Activated CD8-positive, alpha-beta memory T cell treated with anti-CD3 and anti-CD28 coated beads for 4 hours (primary cell): ENCODE measurements at regions not wholly inside any gene's neighbourhood (a gene's known extent, or its start where the extent isn't known, plus 50 kb on each side); places are given as distances from the start of the nearest gene placed in this dataset.
"Not testable (repeated sequence)": the region's sequence is repeated elsewhere in the genome, so short reads cannot be mapped to it uniquely, and the experiment has no call there.

Experiments
- DNase-seq, 2 donors: peaks; one replicate each; pipeline ENCODE4 v3.0.0-alpha.2; 2020; ENCODE audit warnings: low read depth in 2 of 2

DNA sequence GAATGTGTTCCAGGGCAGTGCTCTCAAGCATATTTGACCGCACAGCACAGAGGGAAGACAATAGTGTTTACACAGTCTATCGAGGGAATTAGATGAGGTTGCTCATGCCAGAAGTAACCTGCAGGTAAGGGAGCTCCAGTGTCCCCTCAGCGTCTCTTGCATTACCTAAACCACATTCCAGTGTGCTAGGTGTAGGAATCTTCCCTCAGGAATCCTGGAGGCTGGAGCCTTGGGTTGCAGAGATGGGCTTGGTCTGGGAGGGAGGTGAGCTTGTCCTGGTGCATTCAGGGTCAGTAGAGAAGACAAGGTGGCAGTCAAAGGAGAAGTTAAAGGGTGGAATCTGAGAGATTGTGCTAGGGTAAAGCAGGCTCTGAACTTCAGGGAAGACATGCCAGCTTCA lies 56.3 kb downstream of the SOX14 start:
- DNase-seq: no peak

DNA sequence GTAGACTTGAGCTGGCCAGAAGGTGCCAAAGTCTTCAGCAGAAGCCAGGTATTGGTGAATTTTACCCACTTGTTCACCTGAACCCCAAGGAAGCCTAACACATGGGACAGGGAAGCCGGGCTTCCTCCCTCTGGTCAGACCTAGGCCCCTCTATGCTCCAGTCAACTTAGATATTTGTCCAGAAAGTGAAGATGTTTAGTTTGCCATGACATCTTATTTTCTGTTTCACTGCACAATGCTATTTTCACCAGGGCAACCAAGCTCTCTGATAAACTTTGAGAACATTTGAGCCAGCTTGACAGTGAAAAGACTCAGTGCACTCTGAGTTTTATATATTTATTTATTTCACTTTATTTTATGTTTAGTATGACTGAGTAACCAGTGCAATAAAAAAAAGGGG lies 71.0 kb downstream of the SOX14 start:
- DNase-seq: no peak

DNA sequence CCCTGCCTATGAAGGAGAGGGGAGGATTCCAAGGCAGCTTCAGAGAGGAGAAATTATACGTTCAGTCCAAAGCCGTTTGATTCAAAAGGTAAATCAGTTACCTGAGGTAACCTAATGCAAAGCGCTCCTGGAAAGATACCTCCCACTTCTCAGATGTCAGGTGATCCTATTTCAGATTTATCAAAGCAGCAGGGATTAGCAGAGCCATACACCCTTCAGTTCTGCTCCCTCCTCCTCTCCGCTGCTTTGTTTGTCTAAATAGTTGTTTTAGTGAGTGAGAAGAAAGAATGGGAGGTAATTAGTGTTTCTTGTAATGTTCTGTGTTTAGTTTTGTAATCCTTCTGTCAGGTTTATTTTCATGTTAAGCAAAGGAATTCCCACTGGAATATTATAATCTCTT lies 81.1 kb downstream of the SOX14 start:
- no peak for DNase-seq

DNA sequence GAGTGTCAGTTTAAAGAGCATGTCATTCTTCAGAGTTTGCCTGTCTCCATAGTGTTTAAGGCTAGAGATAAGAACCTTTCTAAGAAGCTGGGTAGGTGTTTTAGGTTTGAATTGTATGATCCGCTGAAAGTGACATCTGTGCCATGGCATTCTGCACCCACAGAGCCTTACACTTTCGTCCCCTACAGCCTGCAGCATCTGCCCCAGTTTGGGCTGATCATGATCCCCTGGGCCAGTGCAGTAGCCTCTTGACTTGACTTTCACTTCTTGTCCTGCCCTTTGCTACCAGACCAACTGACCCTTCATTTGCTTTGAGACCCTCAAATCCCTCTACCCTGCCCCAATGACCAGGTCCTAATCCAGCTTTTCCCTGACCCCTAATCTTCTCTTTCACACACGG lies 81.6 kb downstream of the SOX14 start:
- DNase-seq: no peak

DNA sequence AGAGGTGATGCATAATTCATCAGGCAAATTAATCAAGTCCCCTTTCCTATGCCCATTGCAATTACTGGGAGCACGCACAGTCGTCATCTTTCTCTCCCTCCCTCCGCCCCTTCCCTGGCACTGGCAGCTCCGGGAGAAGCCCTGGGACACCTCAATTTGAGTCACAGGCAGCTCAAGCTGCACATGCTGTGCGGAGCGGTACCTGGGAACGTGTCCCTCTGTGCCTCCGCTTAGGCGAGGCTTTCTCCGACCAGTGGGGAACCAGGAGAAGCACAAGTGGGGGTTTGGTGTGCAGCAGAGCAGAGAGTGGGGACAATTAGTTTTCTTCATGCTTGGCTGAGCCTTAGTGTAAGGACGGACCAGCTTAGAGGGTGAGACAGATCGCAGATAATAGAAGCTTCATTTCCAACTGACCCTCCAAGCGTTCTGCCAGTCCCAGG lies 88.3 kb downstream of the SOX14 start:
- no peak for DNase-seq

DNA sequence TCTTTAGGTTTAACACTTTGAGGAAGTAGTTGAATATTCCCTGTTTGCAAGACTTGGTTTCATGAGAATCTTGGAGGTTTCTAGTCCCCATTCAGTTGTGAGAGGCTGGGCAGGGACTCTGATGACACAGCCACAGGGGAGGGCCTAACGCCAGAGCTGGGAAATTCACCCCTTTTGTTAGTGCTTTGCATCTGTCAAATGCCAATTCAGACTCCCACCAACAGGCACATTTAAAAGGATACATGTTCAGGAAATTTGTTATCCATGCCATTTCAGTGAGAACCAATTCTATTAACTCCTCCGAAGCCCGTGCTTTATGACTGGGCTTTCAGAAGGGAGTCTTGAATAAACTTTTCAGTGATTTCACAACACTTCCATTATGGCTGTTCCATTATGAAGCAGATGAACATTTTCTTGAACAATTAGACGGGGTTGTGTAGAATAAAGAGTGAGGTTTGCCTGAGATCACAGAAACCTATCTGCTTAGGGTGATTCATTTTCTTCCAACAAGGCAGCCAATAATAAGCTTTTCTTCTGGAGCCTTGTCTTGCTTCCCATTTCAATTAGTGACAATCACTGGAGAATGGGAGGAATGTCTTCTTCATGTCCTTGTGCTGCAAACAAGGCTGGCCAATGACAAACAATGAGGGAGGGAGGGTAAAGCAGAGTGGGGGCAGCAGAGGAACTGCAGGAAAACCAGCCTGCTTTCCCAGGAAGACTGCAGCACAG lies 90.6 kb downstream of the SOX14 start:
- no peak for DNase-seq

DNA sequence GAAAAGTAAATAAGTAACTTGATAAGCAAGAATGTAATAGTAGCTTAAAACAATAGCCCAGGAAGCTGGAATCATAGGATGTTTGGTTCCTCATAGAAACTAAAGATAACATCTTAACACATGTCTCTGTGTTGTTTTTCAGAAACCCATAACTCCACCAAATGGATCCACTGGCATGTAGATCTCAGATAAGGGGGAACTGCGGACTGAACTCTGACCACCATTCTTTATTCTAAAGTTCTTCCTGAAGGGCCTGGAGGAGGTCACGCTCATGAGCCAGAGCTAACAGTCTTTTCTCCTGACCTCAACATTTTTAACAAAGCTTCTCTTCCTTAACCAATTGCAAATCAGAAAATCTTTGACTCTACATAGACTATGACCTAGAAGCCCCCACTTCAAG lies 101.9 kb downstream of the SOX14 start:
- no peak for DNase-seq

DNA sequence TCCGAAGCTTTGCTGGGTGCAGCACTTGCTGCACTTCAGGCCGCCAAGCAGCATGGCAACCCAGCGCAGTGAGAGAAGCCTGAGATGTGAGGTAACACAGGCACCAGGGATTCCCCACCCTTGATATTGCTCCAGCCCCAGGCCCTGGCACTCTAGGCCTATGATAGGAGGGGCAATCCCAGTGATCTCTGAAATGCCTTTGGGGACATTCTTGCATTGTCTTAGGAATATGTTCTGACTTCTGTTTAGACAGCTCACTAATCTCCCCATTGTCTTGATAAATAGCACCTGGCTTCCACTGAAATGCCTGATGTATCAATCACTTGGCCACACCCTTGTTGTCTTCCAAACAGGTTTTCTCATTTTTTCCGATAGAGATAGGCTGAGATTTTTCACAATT lies 102.8 kb downstream of the SOX14 start:
- DNase-seq: no peak

DNA sequence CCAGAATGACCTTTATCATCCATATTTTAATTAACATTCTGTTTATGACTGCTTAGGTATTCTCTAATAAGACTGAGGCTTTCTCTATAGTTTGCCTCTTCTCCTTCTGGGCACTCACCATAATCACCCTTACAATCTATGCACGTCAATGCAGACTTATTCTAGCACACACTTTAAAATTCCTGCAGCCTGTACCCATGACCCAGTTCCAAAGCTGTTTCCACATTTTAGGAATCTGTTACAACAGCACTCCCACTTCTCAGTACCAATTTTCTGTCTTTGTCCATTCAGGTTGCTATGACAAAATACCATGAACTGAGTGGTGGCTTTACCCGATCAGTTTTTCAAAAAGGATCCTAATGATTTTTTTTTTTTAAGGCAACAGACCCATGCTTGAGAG lies 103.5 kb downstream of the SOX14 start:
- no peak for DNase-seq

DNA sequence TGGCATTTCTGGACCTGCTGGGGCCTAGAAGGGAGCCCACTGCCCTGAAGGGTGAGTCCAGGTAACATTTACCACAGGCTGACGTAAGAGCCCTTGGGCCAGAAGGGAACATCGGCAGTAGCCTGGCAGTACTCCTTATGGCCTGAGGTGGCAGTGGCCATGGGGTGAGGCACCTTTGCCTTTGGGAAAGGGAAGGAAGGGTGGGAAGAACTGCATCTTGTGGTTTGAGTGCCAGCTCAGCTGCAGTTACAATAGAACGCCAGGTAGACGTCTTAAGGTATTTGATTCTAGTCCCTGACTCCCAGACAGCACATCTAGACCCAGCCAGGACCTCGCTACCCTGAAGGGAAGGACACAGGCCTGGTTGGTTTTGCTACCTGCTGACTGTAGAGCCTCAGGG lies 104.9 kb downstream of the SOX14 start:
- DNase-seq: no peak

DNA sequence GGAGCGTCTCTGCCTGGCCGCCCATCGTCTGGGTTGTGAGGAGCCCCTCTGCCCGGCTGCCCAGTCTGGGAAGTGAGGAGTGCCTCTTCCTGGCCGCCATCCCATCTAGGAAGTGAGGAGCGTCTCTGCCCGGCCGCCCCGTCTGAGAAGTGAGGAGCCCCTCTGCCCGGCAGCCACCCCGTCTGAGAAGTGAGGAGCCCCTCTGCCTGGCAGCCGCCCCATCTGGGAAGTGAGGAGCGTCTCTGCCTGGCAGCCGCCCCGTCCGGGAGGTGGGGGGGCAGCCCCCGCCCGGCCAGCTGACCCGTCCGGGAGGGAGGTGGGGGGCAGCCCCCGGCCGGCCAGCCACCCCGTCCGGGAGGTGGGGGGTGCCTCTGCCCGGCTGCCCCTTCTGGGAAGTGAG lies 108.5 kb downstream of the SOX14 start:
- DNase-seq: not testable (repeated sequence)

DNA sequence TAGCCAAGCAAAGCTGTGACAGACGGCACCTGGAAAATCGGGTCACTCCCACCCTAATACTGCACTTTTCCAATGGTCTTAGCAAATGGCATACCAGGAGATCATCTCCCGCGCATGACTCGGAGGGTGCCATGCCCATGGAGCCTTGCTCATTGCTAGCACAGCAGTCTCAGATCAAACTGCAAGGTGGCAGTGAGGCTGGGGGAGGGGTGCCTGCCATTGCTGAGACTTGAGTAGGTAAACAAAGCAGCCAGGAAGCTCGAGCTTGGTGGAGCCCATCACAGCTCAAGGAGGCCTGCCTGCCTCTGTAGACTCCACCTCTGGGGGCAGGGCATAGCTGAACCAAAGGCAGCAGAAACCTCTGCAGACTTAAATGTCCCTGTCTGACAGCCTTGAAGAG lies 113.1 kb upstream of the CLDN18 start:
- DNase-seq: not testable (repeated sequence)

DNA sequence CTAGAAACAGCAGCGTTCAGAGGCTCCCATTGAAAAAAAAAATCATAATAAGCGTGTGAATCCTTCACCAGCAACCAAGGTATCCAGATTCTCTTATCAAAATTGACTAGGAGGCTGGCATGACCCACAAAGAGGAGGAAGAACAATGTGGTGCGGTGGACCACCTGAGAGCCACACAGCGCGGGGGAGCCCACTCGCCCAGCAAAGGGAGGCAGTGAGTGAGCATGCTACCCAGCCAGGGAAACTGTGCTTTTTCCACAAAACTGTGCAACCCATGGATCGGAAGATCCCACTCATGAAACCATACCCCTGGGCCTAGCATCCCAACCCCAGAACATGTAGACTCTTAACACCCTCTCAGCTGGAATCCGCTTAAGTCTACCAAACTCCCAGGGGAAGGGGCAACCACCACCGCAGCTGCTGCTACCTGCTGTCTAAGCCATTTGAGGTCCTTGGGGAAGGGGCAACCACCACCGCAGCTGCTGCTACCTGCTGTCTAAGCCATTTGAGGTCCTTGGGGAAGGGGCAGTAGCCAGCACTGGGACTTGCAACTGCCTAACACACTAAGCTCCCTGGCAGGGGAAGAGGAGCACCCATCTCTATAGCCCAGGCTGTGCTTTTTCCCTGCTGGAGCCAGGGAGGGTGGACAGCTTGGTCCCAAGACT lies 102.8 kb upstream of the CLDN18 start:
- DNase-seq: no peak

DNA sequence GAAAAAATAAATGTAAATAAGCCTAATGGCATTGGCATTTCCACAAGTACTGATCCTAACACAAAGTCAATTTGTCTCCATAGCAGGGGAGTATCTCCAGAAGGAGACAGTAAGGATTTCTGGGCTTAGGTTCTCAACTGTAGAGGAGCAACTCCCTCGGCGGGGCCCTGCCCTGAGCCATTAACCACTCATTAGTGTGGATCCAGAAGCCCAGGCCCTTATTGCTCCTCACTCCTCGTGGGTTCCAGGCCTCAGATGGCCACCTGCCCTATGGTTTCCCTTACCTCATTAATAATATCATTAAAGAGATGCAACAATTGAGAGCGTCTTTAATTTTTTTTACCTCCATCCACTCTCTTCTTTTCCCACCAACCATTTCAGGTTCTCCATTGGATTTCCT lies 85.3 kb upstream of the CLDN18 start:
- DNase-seq: no peak

DNA sequence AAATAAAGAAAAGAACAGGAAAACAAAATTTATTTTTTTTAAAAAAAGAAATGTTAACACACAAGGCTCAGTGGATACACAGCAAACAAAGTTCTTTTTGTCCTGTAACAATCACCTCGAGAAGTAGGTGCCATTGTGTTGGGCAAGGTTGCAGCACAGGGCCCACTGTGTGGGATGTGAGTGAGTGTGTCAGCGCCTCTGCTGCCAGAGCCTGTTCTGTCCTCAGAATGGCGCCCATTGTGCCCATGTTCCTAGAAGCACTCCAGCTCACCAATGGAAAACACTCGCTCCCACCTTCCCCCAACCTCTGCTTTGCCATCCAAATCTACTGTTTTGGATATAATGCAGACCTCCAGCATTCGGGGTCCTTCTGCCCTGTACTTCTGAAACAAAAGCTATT lies 84.9 kb upstream of the CLDN18 start:
- DNase-seq: no peak

DNA sequence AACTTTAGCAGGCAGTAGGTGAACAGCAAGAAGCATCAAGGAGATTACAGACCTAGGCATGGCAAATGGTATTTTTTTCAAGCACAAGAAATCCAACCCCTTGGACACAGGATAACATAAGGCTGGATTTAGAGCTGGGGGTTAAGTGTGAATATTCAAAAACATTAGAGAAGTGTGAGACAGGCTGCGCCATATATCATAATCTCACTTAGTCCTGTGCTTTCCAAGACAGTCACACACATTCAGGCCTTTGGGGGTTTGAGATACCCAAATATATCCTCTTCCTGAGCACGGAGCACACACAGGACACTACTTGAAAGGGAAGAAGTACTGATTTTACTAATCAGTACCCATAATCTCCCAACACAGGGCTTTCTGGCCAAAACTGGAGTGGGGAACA lies 83.0 kb upstream of the CLDN18 start:
- no peak for DNase-seq

DNA sequence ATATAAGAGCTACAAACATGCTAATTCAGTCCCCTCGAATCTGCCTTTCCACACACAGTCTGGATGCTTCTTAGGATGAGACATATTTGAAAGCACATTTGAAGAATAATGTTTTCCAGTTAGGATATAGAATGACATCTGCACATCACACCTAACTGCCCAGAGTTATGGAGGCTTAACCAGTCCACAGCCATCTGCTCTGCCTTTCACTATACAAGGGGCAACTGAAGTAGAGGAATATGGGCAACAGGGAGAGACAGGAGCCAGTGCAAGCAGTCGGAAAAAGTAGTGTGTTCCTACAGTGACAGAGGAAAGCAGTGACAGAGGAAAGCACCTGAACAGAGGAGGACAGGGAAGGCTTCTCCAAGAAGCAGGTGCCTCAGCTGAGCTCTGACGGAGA lies 79.0 kb upstream of the CLDN18 start:
- DNase-seq: no peak

DNA sequence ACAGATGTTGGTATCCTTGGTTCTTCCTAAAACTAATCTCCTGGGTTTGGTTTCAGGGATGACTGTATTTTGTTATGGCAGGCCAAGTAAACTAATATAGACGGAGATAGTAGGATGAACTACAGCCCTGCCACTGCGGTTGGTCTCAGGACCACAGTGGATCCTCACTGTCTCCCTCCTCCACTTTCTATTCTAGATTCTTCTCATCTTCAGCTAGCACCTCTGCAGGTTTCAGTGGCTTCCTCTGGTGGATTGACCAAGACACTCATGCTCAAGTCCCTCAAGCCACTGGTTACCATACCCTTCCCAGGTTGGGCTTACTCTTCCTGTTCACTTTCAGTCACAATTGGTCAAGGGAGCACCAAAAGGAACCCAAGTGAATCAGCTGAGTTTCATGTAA lies 71.1 kb upstream of the CLDN18 start:
- no peak for DNase-seq

DNA sequence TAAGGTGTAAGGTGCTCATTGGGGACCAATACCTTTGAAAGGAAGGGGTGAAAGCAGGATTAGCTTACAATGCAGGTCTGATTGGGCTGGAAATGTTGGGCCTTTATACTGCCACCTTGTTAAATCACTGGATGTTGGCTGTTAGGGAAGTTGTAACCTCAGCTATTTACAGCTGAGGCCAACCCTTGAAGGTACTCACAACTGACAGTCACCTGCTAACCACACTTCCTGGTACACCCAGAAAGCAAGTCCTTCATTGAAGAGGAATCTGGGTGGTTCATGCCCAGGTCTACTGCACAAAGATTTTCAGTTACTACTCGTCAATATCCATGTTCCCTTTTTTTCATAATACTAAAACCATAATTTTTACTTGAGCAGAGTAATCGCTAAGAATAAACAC lies 65.4 kb upstream of the CLDN18 start:
- DNase-seq: no peak

DNA sequence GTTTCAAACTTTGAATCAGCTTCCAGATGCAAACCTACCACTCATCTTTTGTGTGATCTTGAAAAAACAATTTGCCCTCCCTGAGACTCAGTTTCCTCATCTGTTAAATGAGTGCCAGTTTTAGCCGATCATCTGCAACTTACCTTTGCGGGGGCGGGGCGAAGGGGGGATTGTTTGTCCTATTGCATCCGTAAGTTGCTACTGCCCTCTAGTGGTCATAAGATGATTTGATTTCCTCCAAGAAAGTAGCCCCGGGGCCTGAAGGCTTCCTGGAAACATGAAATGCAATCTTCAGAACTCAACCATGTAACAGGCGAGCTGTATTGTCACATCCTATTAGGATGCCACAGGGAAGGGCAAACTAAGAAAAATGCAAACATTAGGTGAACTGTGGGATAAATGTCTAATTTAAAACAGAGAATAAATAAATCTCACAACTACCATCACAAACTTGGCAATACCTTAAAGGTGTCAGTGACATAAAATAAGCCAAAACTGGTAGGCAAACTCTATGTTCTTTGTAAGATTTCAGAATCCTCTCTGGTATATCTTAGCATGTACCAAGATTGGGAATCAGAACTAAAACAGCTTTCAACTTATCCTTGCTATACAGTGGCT lies 63.5 kb upstream of the CLDN18 start:
- peak; percentile 6 to 10 for DNase-seq

DNA sequence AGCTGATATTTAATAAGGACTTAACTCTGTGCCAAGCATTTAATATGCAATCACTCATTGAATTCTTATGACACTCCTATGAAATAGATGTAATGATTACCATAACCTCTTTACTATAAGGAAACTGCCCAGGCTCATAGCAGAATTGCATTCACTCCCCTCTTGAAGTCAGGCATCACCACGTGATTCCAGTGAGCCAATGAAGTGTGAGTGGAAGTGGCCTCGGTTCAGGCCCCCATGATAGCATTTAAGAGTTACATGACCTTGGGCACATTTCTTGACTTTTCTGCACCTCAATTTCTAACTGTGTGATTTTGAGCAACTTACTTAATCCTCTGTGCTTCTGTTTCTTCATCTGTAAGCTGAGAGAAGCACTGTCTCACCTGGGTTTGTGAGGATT lies 62.8 kb upstream of the CLDN18 start:
- DNase-seq: no peak

DNA sequence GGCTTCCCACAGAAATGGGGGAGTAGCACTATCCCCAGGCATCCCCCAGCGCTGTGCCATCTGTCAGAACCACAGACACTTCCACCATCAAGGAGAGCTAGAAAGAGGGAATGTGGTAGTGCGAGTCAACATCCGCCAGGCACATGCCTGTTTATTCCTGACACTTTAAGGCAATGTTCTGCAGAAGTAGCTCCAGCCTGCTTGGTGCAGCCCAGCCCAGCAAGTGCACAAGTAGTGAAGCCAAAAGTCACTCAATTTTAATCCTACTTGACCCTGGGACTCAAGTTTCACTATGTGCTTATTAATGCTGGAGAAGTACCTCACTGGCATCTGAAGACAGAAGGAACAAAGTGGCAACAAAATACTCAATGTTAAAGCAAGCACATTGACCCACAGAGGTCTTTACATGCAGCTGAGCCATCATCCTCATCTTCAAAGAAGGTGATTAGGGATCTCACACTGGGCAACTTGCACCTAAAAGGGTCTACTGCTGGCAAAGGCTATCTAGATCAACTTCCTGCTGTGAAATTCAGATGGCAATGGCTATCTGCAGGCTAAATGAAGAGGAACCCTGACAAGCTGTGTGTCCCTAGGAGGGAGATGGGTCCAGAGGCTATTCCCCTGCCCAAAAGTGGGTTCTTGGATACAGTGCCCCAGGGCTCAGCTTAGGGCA lies 61.4 kb upstream of the CLDN18 start:
- no peak for DNase-seq

DNA sequence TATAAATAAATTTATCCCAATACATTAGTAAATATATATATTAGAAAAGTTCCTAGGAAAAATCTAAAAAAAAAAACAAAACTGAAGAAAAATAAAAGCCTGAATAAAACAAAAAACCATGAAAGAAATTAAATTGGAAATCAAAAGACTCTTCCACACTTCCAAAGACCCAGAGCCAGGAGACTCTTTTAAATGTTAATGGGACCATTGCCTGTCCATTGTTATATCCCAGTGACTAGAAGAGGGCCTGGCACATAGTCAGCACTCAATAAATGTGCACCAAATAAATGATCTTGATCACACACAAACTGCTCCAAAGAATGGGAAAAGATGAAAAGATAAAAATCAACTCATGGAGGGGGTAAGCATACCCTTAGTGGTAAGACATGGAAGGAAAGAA lies 51.3 kb upstream of the CLDN18 start:
- DNase-seq: no peak
